Mucosa of descending colon (tissue), 3 donors: ENCODE measurements at regions not wholly inside any gene's neighbourhood (a gene's known extent, or its start where the extent isn't known, plus 50 kb on each side); places are given as distances from the start of the nearest gene placed in this dataset.

Experiments
- ATAC-seq: fragments of 200-7000 bp; cut with Tn5 transposase; one replicate; pipeline ENCODE4 v1.9.1; 2020; ENCODE audit warnings: mild to moderate bottlenecking, moderate library complexity
- DNase-seq, 3 donors: peaks; one replicate each; pipeline ENCODE4 v3.0.0-alpha.2; 2020
- H3K36me3 ChIP-seq: fragments of 200-600 bp; one replicate; pipeline ENCODE4 v1.8.0; 2021; ENCODE audit warnings: low read depth, mild to moderate bottlenecking
- H3K4me1 ChIP-seq: fragments of 200-600 bp; one replicate; pipeline ENCODE4 v1.8.0; 2021; ENCODE audit warnings: low read depth, mild to moderate bottlenecking
- H3K4me3 ChIP-seq: fragments of 200-600 bp; one replicate; pipeline ENCODE4 v1.8.0; 2021; ENCODE audit warnings: mild to moderate bottlenecking
- H3K9me3 ChIP-seq: fragments of 200-600 bp; one replicate; pipeline ENCODE4 v1.8.0; 2021; ENCODE audit warnings: mild to moderate bottlenecking
- intact Hi-C, 2 donors: fragments of 100-400 bp; cut with DNase I in 1 of 2; cut with micrococcal nuclease in 1 of 2; formaldehyde crosslinking; loops; one replicate each; pipeline versions ENCODE4 v1.11.0 to v1.11.1; 2022; cut with DNase I, micrococcal nuclease
- TF ChIP-seq, protein P1 (sequence below): fragments of 200-600 bp; IDR thresholded peaks from one replicate; pipeline ENCODE4 v1.8.0; 2022; ENCODE audit warnings: antibody characterized with exemption, mild to moderate bottlenecking
- donor health status: DM: no; HTN: no; CAD: no; lungs with moderate emphysema.
- donor health status: DM: no; HTN: no; CAD: no.
- donor health status: DM: no; HTN: yes; CAD: no.

DNA sequence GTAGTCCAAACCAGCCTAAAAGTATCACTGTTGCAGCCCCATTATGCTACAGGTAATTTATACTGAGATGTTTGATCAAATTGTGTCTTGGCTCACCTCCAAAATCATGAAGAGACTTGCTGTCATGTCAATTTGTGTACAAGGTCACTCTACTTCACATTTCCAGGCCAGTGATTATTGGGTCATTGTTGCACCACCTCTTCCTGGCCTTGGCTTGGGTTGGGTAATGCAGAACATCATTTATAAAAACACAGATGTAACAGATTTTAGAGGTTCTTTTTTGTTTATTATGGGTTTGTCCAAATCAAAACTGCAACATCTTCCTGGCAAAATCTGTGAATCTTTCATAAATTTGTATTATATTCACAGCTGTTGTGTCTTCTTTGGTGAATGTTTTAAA is 459.5 kb downstream of the ANKRD50 start:
- H3K4me3 ChIP-seq = no peak overlapping the region
- ATAC-seq (no peak), DNase-seq (no peak)
- H3K4me1 ChIP-seq = no peaks in the 10 kb centered on the region
- TF ChIP-seq, protein P1, sequence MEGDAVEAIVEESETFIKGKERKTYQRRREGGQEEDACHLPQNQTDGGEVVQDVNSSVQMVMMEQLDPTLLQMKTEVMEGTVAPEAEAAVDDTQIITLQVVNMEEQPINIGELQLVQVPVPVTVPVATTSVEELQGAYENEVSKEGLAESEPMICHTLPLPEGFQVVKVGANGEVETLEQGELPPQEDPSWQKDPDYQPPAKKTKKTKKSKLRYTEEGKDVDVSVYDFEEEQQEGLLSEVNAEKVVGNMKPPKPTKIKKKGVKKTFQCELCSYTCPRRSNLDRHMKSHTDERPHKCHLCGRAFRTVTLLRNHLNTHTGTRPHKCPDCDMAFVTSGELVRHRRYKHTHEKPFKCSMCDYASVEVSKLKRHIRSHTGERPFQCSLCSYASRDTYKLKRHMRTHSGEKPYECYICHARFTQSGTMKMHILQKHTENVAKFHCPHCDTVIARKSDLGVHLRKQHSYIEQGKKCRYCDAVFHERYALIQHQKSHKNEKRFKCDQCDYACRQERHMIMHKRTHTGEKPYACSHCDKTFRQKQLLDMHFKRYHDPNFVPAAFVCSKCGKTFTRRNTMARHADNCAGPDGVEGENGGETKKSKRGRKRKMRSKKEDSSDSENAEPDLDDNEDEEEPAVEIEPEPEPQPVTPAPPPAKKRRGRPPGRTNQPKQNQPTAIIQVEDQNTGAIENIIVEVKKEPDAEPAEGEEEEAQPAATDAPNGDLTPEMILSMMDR = no peak
- intact Hi-C loops = no loop called here
- H3K36me3 ChIP-seq = no peaks in the 10 kb centered on the region
- H3K9me3 ChIP-seq = no peaks in the 10 kb centered on the region

DNA sequence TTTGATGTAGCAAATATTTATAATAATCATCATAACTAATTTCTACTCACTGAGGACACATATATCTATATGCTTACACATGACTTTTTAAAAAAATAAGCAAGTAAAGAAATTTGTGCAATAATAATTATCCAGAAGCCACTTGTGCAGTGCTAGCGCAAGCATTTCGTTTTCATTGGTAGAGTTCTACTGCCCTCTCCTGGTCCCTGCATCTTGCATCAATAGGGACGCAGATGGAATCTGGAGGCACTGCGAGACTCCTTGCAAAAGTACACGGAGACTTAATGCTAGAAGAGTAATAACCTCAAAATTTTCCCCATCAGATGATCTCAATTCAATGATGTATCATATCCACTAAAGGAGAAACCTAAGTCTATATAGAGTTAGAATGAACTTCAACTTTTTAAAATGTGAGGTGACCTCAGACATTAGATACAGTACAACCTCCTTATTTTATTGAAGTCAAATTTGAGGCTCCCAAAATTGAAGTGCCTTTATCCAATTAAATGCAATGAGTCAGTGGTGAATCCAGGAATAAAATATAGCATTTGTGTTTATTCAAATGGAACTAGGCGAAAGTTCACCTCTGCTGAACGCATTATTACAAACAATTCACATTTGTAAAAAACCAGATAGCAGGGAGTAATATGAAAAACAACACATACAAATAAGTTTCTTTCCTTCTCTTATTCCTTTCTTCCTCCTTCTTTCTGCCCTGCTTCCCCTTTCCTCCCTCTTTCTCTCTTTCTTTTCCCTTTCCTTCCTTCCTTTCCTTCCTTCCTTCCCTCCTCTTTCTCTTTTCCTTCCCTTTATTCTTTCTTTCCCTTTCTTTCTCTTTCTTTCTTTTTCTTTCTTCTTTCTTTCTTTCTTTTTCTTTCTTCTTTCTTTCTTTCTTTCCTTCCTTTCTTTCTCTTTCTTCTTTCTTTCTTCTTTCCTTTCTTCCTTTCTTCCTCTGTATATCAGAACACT is 450.0 kb downstream of the ANKRD50 start:
- TF ChIP-seq, protein P1 = peak; percentile 39
- intact Hi-C loops = loop anchor here in 1 of 2 donors (5.0 kb wide), 1 partner anchor 490 kb away; no protein-coding TSS in a partner anchor
- peak; percentile 67 for ATAC-seq

DNA sequence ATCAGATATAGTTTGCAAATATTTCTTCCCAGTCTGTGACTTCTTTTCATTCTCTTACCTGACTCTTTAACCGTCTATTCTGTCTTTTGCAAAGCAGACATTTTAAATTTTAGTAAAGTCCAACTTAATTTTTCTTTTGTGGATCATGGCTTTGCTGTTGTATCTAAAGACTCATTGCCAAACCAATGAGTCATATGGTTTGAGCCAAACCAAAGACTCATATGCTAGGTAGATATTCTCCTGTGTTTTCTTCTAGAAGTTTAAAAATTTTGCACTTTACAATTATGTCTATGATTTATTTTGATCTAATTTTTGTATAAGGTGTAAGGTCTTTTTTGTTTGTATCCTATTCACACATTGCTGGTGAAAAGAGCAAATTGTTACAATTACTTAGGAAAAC is 446.8 kb downstream of the ANKRD50 start:
- TF ChIP-seq, protein P1 = no peak
- ATAC-seq (no peak), DNase-seq (no peak)
- Histone ChIP-seq H3K9me3 (peaks cover 2% of the 10 kb centered on the region), H3K4me1 (no peaks in the 10 kb centered on the region), H3K36me3 (no peaks in the 10 kb centered on the region), H3K4me3 (no peak overlapping the region)
- intact Hi-C loops = no loop called here

More for the DNA sequence above, 450.0 kb downstream of the ANKRD50 start:
- Histone ChIP-seq H3K36me3 (no peaks in the 10 kb centered on the region), H3K4me1 (no peaks in the 10 kb centered on the region), H3K9me3 (no peaks in the 10 kb centered on the region), H3K4me3 (no peak overlapping the region)
- peak in 1 of 3 donors; percentile 77 for DNase-seq

DNA sequence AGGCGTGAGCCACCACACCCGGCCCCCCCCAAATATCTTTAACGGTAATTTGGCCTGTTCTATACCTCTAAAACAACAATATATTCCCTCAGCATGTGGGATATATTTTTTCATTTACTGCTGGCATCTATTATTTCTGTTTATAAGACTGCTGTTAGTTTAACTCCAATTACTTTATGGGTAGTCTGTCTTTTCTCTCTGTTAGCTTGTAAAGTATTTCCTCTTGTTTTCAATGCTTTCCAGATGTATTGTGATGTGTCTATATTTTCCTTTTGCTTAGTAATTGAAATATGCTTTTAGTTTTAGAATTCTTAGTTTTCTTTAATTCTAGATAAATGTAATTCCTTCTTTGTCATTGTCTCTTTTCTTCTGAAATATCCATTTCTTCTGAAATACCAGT is 445.8 kb downstream of the ANKRD50 start:
- TF ChIP-seq, protein P1 = no peak
- intact Hi-C loops = no loop called here
- no peak overlapping the region for H3K4me3 ChIP-seq
- H3K4me1 ChIP-seq = no peaks in the 10 kb centered on the region
- DNase-seq (no peak), ATAC-seq (no peak)
- H3K36me3 ChIP-seq = no peaks in the 10 kb centered on the region
- H3K9me3 ChIP-seq = peaks cover 5% of the 10 kb centered on the region

DNA sequence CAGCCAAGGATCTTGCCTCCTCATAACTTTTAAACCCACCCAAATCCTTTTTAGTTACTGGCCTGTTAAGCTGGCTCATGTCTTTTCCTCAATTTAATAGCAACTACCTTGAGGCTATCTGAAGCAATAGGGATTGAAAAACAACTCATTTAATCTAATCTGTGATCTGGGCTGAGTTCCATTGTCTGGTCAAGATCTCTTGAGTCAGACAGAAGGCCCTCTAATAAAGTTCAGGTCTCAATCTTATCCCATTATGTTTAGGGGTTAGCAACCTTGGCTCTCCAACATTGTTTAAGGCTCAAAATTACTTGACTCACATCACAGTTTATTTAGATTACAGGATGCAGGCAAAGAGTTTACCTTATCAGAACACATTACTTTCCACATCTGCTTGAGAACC is 436.1 kb downstream of the ANKRD50 start:
- TF ChIP-seq, protein P1 = no peak
- H3K4me3 ChIP-seq = no peak overlapping the region
- no peaks in the 10 kb centered on the region for H3K9me3 ChIP-seq
- no peaks in the 10 kb centered on the region for H3K4me1 ChIP-seq
- ATAC-seq (no peak), DNase-seq (no peak)
- intact Hi-C loops = no loop called here
- no peaks in the 10 kb centered on the region for H3K36me3 ChIP-seq
